ENCODE measurements at regions not wholly inside any gene's neighbourhood (a gene's known extent, or its start where the extent isn't known, plus 50 kb on each side); places are given as distances from the start of the nearest gene placed in this dataset.

GRCh38 chr3:127427156-127427555 is 139.3 kb upstream of the PRR20G start:
- DNase-seq (ENCODE audit: low spot score) (no peak), ATAC-seq (ENCODE audit: insufficient number of reproducible peaks, low FRiP score, low read depth) (no peak)
- H3K36me3 ChIP-seq = no peaks in the 10 kb centered on the region
- no peaks in the 10 kb centered on the region for H3K27me3 ChIP-seq (replicated peaks; ENCODE audit: insufficient read depth)
- no peaks in the 10 kb centered on the region for H3K4me1 ChIP-seq (ENCODE audit: control insufficient read depth in 1 of 2, low read depth in 2 of 2)
- TF ChIP-seq CTCF (IDR thresholded peaks at IDR 0.05) = no peak
- no peaks in the 10 kb centered on the region for H3K9me3 ChIP-seq
- H3K4me3 ChIP-seq = no peak overlapping the region
- no peak overlapping the region for H3K27ac ChIP-seq

DNA sequence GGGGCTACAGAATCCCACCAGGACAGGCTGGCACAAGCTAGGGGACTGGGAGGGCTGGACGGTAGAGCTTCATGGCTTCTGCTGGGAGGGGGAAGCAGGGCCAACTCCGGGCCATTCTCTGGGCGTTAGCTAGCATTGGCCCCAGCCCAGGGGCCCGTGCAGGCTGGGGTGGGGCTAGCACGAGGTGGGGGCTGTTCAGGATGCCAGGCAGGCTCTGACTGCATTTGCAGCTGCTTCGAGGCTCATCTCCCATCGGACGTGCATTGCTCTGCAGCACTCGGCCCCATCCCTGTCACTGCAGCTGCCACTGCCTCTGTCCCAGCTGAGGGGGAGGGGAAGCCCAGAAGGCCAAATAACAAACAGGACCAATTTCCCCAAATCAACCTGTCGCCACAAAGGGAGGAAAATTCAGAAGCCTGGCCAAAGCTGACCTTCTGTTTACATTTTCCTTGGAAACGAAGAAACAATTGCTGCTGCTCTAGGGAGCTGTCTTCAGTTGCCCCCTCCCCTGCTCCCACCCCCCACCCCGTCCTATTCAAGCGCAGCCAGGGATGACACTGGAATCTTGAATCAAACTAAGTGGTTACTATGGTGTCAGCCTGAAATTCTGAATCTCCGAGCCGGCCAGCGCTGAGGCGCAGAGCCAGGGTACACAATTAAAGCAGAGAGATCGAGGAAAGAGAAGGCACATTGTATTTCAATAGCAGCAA is 138.8 kb upstream of the PRR20G start:
- Histone ChIP-seq H3K9me3 (no peaks in the 10 kb centered on the region), H3K4me3 (no peak overlapping the region), H3K27me3 (replicated peaks; ENCODE audit: insufficient read depth) (no peaks in the 10 kb centered on the region), H3K36me3 (no peaks in the 10 kb centered on the region), H3K27ac (no peak overlapping the region), H3K4me1 (ENCODE audit: control insufficient read depth in 1 of 2, low read depth in 2 of 2) (no peaks in the 10 kb centered on the region)
- TF ChIP-seq CTCF (IDR thresholded peaks at IDR 0.05) = no peak
- DNase-seq (ENCODE audit: low spot score) (no peak), ATAC-seq (ENCODE audit: insufficient number of reproducible peaks, low FRiP score, low read depth) (no peak)

DNA sequence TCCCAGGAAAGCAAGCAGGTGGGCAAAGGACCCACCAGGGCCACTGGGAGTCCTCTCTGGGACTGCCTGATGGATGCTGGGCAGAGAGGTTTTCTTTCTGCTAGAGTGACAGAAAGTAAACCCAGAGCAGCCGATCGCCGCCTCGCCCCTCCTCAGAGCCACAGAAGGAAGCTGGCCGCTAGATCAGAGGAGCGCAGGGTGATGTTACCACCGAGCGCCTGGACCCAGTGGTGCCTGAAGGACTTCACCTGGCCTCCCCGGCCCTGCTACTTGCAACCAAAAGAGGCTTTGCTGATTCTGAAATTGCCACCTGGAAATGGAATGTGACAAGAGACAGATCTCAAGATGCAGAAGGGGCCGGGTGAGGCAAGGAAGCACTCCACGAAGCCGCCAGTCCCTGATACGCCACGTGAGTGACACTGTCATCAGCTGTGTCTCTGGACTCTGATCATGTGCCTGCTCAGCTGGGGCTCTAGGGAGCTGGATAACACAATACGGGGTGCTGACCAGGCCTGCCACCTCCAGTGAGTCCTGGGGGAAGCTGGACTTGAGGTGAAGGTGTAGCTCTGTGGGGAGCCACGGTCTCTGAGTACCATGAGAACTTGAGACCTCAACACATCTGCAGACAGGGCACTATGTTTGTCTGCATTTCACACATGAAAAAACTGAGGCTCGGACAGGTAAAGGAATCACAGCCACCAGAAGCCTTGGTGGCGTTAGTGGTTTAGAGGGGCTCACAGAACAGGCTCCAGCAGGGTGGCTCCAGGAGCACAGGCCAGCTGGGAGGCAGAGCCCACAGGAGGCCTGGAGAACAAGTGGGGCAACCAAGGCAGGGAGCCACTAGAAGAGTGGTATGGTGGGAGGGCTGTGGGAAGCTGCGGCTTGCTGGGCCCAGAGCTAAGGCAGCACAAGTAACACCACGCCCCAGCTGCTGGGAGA is 137.9 kb upstream of the PRR20G start:
- ATAC-seq (ENCODE audit: insufficient number of reproducible peaks, low FRiP score, low read depth) (no peak), DNase-seq (ENCODE audit: low spot score) (no peak)
- Histone ChIP-seq H3K36me3 (no peaks in the 10 kb centered on the region), H3K27me3 (replicated peaks; ENCODE audit: insufficient read depth) (no peaks in the 10 kb centered on the region), H3K4me1 (ENCODE audit: control insufficient read depth in 1 of 2, low read depth in 2 of 2) (no peaks in the 10 kb centered on the region), H3K9me3 (no peaks in the 10 kb centered on the region), H3K4me3 (no peak overlapping the region), H3K27ac (no peak overlapping the region)
- TF ChIP-seq CTCF (IDR thresholded peaks at IDR 0.05) = no peak

DNA sequence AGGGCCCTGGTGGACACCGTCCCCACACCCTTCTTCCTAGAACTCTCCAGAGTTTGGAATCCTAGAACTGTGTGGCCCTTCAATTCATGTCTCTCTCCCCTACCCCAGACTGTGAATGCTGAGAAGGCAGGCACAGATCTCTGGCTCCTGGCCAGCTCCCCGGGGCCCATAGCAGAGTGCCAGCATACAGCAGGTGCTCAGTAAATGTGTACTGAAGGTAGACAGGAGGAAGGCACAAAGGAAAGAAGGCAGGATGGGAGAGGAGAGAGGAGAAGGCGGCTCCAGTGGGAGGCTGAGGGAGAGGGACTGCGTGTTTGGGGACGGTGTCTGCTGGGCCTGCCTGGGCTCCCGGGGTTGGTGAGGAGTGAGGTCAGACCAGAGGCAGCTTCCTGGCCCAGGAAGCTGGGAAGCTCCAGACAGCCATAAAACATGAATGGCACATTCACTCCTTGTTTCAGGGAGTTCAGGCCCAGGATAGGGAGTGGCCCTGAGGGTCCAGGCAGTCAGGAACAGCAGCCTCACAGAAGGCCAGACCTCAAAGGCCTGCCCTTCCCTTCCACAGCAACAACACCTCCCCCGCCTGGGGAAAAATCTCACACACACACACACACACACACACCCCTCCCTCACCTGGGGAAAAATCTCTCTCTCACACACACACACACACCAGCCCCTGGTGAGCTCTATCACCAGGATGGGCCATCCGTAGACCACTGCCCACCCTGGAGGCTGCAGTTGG is 137.1 kb upstream of the PRR20G start:
- Histone ChIP-seq H3K27ac (no peak overlapping the region), H3K36me3 (no peaks in the 10 kb centered on the region), H3K27me3 (replicated peaks; ENCODE audit: insufficient read depth) (no peaks in the 10 kb centered on the region), H3K4me1 (ENCODE audit: control insufficient read depth in 1 of 2, low read depth in 2 of 2) (no peaks in the 10 kb centered on the region), H3K4me3 (no peak overlapping the region), H3K9me3 (no peaks in the 10 kb centered on the region)
- ATAC-seq (ENCODE audit: insufficient number of reproducible peaks, low FRiP score, low read depth) (no peak), DNase-seq (ENCODE audit: low spot score) (no peak)
- no peak for TF ChIP-seq CTCF (IDR thresholded peaks at IDR 0.05)

All from thoracic aorta (tissue), 2 donors.